NCI-H526 (cell line): ENCODE measurements at regions not wholly inside any gene's neighbourhood (a gene's known extent, or its start where the extent isn't known, plus 50 kb on each side); places are given as distances from the start of the nearest gene placed in this dataset.

ENCODE experiments used
- DNase-seq, 2 experiments: peaks; one replicate each; lab custom pipeline; 2025; lab: John Stamatoyannopoulos, UW

DNA sequence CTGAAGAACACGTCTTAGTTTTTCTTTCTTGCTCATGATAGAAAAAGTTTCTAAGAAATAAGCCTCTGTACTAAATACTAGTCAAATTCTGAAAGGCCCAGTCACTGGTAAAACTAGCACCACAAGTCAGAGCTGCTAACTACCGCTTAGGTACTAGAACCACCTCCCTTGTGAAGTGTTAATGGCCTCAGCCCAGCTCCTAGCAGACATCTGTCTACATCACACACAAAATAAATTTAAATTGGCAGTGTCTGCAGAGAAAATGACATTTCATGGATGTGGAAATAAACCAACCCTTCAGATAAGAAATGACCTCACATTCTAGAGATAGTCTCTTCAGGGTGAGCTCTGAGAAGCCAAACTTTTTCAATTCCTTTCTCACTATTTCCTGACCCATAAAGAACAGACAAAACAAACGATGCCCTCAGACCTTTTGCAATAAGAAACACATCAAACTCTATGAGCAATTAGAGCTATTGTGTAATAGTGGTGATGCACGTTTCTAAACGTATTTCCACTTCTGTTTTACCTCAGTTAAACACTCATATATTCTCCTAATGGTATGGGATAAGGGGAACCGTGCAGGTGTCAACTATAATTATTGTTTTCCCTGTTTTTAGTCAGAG lies 70.3 kb upstream of the DSG1 start:
- DNase-seq: no peak

DNA sequence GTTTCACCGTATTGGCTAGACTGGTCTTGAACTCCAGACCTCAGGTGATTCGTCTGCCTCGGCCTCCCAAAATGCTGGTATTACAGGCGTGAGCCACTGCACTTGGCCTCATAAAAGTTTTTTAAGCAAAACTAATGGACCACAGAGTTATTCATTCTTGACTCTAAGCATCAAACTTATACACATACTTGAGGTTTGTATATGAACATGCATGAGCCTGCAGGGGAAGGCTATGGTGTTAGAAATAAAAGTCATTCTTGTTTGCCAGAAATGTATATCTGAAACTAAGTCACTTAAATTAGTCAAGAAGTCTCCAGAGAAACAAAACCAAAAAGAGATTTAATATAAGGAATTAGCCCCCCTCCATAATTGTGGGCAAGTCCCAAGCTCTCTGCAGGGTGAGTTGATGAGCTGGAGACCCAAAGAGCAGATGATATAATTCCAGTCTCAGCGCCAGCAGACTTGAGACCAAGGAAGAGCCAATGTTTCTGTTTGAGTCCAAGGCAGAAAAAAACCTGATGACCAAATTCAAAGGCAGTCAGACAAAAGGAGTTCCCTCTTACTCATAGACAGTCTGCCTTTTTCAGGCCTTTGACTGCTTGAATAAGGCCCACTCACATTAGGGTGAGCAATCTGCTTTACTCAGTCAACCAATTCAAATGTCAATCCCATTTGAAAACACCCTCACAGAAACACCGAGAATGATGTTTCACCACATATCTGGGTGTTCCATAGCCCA lies 69.0 kb upstream of the DSG1 start:
- no peak for DNase-seq

DNA sequence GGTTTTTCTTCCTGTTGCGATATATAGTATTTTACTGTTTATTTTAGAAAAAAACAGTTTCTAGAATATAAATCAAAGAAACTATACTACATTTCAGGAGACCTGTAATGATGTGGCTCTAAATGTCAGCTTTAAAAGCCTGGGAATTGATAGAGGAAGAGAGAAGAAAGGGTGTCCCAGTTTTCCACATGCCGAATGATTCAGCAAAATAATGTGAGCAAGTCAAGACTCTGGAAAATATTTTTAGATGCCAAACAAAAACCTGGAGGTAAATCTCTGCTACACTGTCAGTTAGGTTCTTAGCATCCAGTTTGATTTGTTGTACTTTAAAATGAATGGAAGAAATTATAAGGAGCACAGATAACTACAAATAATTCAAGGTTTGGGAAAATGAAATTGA lies 67.1 kb upstream of the DSG1 start:
- DNase-seq: no peak

DNA sequence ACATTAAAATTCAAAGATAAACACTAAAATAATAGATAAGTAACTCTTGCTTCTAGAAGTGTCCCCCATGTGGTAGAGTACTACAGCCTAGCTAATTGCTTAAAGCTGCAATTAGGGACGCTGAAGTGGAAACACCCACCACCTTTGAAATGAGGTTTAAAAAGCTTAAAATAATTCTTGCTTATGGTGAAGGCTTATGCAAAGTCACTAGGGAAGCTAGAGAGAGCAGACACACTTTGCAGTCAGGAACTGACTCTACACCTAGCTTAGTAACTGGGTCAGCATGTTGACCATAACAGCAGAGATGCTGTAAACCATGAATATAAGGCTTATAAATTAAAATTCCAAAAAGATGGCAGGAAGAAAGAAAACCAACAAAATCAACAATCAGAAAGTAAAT lies 65.4 kb upstream of the DSG1 start:
- no peak for DNase-seq

DNA sequence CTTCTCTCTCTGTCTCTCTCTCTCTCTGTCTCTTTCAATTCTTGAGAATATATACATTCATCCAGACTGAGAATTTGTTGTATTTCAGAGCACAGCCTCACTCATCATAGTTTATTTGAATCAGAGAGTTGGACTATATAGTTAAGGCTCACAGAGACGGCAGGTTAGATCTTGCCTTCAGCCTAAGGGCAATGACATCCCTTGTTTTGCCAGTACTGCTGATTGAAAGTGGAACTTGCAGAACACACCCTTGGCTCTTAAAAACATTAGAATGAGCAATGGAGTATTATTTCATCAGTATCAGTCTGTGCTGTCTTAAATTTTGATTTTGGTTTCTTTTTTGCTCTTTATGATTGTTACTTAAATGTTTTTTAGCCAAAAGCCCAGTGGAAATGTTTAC lies 62.0 kb upstream of the DSG1 start:
- DNase-seq: no peak

DNA sequence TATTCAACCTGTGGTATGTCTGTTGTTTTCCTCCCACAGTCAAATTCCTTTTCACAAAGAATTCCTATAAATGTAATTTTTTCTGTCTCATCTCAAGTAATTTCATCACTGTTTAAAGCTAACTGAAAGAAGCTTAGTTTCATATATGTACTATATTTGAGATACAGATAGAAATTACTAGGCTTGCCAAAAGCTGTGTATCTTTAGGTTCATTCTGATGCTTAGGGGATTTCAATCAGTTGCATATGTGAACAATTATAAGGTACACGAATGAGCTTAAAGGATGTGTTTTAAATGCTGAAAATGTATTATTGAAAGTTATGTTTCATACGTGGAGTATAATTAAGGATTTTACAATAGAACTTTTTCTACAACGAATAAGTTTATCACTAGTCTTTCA lies 59.2 kb upstream of the DSG1 start:
- no peak for DNase-seq

DNA sequence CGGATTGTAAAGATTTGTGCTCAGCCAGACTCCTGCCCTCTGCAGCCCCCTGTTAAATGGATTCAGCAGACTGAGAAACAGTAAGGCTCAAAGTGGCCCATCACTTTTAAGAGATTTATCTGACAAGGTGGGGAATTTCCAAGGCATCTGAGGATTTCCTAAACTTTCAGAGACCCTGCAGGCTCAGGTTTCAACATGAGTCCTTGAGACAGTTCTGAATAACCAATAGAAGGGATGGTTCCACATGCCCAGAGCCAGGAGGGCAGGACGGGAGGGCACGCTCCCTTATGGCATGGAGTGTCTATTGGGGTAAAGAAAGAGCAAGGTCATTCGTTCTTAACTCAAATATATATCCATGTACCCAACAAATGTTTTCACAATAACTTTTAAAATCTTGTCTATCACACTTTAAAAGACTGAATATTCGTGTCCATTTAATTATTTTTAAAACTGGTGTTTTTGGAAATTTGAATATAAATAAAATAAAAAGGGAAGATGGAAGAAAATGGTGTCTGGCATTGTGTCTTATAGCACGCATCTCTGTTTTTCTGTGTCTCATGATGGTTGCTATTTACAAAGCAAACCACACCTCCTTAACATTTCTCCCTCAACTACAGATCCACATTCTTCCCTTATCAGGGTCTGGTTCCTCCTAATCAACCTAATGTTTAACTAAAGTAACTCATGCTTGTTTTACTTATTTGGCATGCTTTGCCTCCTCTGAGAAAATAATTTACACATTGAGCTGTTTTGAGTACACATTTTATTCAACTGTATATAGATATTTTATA lies 56.0 kb upstream of the DSG1 start:
- DNase-seq: no peak

DNA sequence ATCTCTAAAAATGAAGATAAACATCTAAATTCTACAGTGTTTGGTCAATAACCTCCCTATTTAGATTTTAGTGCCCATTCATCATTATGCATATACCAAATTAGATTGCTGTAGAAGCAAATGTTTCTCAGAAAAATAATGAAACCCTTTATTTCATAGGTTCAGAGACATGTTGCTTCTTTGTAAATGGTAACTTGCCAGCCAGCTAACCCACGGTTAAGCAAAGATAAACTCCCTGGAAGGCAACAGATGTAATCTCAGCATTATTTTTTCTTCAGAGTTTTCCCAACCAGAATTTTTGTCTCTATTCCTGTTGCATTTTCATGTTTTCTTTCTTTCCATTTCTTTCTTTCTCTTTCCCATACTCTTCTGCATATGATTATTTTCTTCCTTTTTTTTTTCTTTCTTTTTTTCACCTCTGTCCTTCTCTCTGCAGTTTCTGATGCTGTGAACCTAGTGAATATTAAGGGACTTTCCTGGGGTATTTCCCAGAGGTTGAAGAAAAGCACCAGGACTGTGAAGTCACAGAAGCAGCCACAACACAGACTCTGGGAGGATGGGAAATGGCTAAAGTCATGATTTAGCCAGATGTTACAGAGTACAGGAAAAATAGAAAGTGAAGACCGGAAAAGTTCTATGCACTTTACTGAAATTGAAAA lies 50.0 kb upstream of the DSG1 start:
- DNase-seq: no peak
